ENCODE measurements at regions not wholly inside any gene's neighbourhood (a gene's known extent, or its start where the extent isn't known, plus 50 kb on each side); places are given as distances from the start of the nearest gene placed in this dataset.

- H3K27me3 ChIP-seq (ENCODE audit: insufficient read depth, low read depth) = no peaks in the 10 kb centered on the region
- H3K4me1 ChIP-seq (ENCODE audit: low read depth, poor library complexity, severe bottlenecking) = no peaks in the 10 kb centered on the region
- H3K4me2 ChIP-seq = no peak overlapping the region
- no peak overlapping the region for H3K27ac ChIP-seq
- H3K79me2 ChIP-seq (ENCODE audit: insufficient read depth, low read depth) = no peaks in the 10 kb centered on the region
- H3K36me3 ChIP-seq (ENCODE audit: insufficient read depth) = no peaks in the 10 kb centered on the region
- no peaks in the 10 kb centered on the region for H4K20me1 ChIP-seq (ENCODE audit: insufficient read depth)
- H3K9ac ChIP-seq = no peak overlapping the region
- no peak for TF ChIP-seq CTCF (conservative IDR thresholded peaks at IDR 0.05; ENCODE audit: low read depth, low read length)
- H3K4me3 ChIP-seq (IDR thresholded peaks at IDR 0.05; ENCODE audit: insufficient read depth, low read depth, low read length) = no peak overlapping the region
- no peak overlapping the region for H2AFZ ChIP-seq (ENCODE audit: low read depth)
Measured at GRCh38 chr14:62187265-62187664, 425.0 kb downstream of the SNAPC1 start.

GRCh38 chr14:62189698-62190097 is 427.5 kb downstream of the SNAPC1 start:
- no peak for TF ChIP-seq CTCF (conservative IDR thresholded peaks at IDR 0.05; ENCODE audit: low read depth, low read length)
- Histone ChIP-seq H4K20me1 (ENCODE audit: insufficient read depth) (no peaks in the 10 kb centered on the region), H3K9ac (no peak overlapping the region), H3K4me2 (no peak overlapping the region), H3K4me1 (ENCODE audit: low read depth, poor library complexity, severe bottlenecking) (no peaks in the 10 kb centered on the region), H3K36me3 (ENCODE audit: insufficient read depth) (no peaks in the 10 kb centered on the region), H3K4me3 (IDR thresholded peaks at IDR 0.05; ENCODE audit: insufficient read depth, low read depth, low read length) (no peak overlapping the region), H3K27me3 (ENCODE audit: insufficient read depth, low read depth) (no peaks in the 10 kb centered on the region), H3K27ac (no peak overlapping the region), H2AFZ (ENCODE audit: low read depth) (no peak overlapping the region), H3K79me2 (ENCODE audit: insufficient read depth, low read depth) (no peaks in the 10 kb centered on the region)

GRCh38 chr14:62206456-62206855 is 444.2 kb downstream of the SNAPC1 start:
- no peaks in the 10 kb centered on the region for H3K36me3 ChIP-seq (ENCODE audit: insufficient read depth)
- TF ChIP-seq CTCF (conservative IDR thresholded peaks at IDR 0.05; ENCODE audit: low read depth, low read length) = no peak
- H3K27ac ChIP-seq = no peak overlapping the region
- no peaks in the 10 kb centered on the region for H3K79me2 ChIP-seq (ENCODE audit: insufficient read depth, low read depth)
- H3K4me1 ChIP-seq (ENCODE audit: low read depth, poor library complexity, severe bottlenecking) = no peaks in the 10 kb centered on the region
- no peaks in the 10 kb centered on the region for H4K20me1 ChIP-seq (ENCODE audit: insufficient read depth)
- no peak overlapping the region for H3K4me2 ChIP-seq
- H3K4me3 ChIP-seq (IDR thresholded peaks at IDR 0.05; ENCODE audit: insufficient read depth, low read depth, low read length) = no peak overlapping the region
- no peak overlapping the region for H3K9ac ChIP-seq
- no peaks in the 10 kb centered on the region for H3K27me3 ChIP-seq (ENCODE audit: insufficient read depth, low read depth)
- H2AFZ ChIP-seq (ENCODE audit: low read depth) = no peak overlapping the region

GRCh38 chr14:62209287-62209899 is 447.2 kb downstream of the SNAPC1 start:
- no peak overlapping the region for H3K4me3 ChIP-seq (IDR thresholded peaks at IDR 0.05; ENCODE audit: insufficient read depth, low read depth, low read length)
- H3K4me1 ChIP-seq (ENCODE audit: low read depth, poor library complexity, severe bottlenecking) = no peaks in the 10 kb centered on the region
- H3K27me3 ChIP-seq (ENCODE audit: insufficient read depth, low read depth) = no peaks in the 10 kb centered on the region
- H3K4me2 ChIP-seq = no peak overlapping the region
- H3K9ac ChIP-seq = no peak overlapping the region
- H3K36me3 ChIP-seq (ENCODE audit: insufficient read depth) = no peaks in the 10 kb centered on the region
- H3K27ac ChIP-seq = no peak overlapping the region
- H2AFZ ChIP-seq (ENCODE audit: low read depth) = no peak overlapping the region
- TF ChIP-seq CTCF (conservative IDR thresholded peaks at IDR 0.05; ENCODE audit: low read depth, low read length) = no peak
- no peaks in the 10 kb centered on the region for H4K20me1 ChIP-seq (ENCODE audit: insufficient read depth)
- no peaks in the 10 kb centered on the region for H3K79me2 ChIP-seq (ENCODE audit: insufficient read depth, low read depth)

All from KMS-11 (cell line).